ENCODE measurements at regions not wholly inside any gene's neighbourhood (a gene's known extent, or its start where the extent isn't known, plus 50 kb on each side); places are given as distances from the start of the nearest gene placed in this dataset.

GRCh38 chr2:35822716-35823115 is 532.9 kb upstream of the CRIM1 start:
- TF ChIP-seq CTCF (IDR thresholded peaks at IDR 0.05; ENCODE audit: low read depth, low read length) = no peak
- TF ChIP-seq MAX (IDR thresholded peaks at IDR 0.05; ENCODE audit: low read depth, low read length) = no peak
- no peak for TF ChIP-seq POLR2A (IDR thresholded peaks at IDR 0.05; ENCODE audit: extremely low read depth, insufficient read length)
- TF ChIP-seq MYC (IDR thresholded peaks at IDR 0.05; ENCODE audit: low read depth, low read length) = no peak
